Epithelial cell of proximal tubule (primary cell): ENCODE measurements at regions not wholly inside any gene's neighbourhood (a gene's known extent, or its start where the extent isn't known, plus 50 kb on each side); places are given as distances from the start of the nearest gene placed in this dataset.
"Not testable (repeated sequence)": the region's sequence is repeated elsewhere in the genome, so short reads cannot be mapped to it uniquely, and the experiment has no call there.

Experiments used
- DNase-seq: peaks from one replicate; pipeline ENCODE4 v3.0.0-alpha.2; 2011; ENCODE audit warnings: low read depth
- H3K4me3 ChIP-seq: 2 replicates; pipeline ENCODE4 v1.5.1; 2011; ENCODE audit warnings: low read depth, mild to moderate bottlenecking, low read length
- CTCF ChIP-seq: conservative IDR thresholded peaks from 2 replicates; pipeline ENCODE4 v1.5.1; 2012; ENCODE audit warnings: low read depth, mild to moderate bottlenecking, low read length

GRCh38 chr1:25120281-25120680, 112.0 kb downstream of the SYF2 start:
- DNase-seq: no peak
- no peak overlapping the region for H3K4me3 ChIP-seq
- TF ChIP-seq CTCF: no peak

GRCh38 chr1:25118546-25118945, 113.8 kb downstream of the SYF2 start:
- TF ChIP-seq CTCF: no peak
- no peak overlapping the region for H3K4me3 ChIP-seq
- DNase-seq: no peak

- no peak for DNase-seq
- peak; percentile 49 for TF ChIP-seq CTCF
- H3K4me3 ChIP-seq: no peak overlapping the region
Measured at GRCh38 chr1:25117233-25117823, 115.0 kb downstream of the SYF2 start.

- no peak for TF ChIP-seq CTCF
- H3K4me3 ChIP-seq: no peak overlapping the region
- no peak for DNase-seq
Measured at GRCh38 chr1:25116832-25117231, 115.5 kb downstream of the SYF2 start.

- not testable (repeated sequence) for DNase-seq
Measured at GRCh38 chr1:25116117-25116516, 116.2 kb downstream of the SYF2 start.

GRCh38 chr1:25113731-25114130, 118.6 kb downstream of the SYF2 start:
- no peak for DNase-seq
- TF ChIP-seq CTCF: no peak
- no peak overlapping the region for H3K4me3 ChIP-seq

More at GRCh38 chr1:25116117-25116516, 116.2 kb downstream of the SYF2 start:
- not testable (repeated sequence) for H3K4me3 ChIP-seq

- no peak for TF ChIP-seq CTCF
- H3K4me3 ChIP-seq: no peak overlapping the region
- DNase-seq: no peak
Measured at GRCh38 chr1:25113086-25113485, 119.2 kb downstream of the SYF2 start.
